ENCODE measurements at regions not wholly inside any gene's neighbourhood (a gene's known extent, or its start where the extent isn't known, plus 50 kb on each side); places are given as distances from the start of the nearest gene placed in this dataset.

GRCh38 chr10:61325223-61325960 lies 127.8 kb downstream of the TMEM26 start:
- TF ChIP-seq CTCF (IDR thresholded peaks at IDR 0.05) = no peak
- Histone ChIP-seq H3K4me3 (no peak overlapping the region), H3K36me3 (ENCODE audit: low read depth) (no peaks in the 10 kb centered on the region), H3K4me1 (ENCODE audit: low read depth) (no peaks in the 10 kb centered on the region), H3K9me3 (no peaks in the 10 kb centered on the region)
- ATAC-seq (no peak), DNase-seq (no peak)
- intact Hi-C loops (cut with DNase I, micrococcal nuclease) = no loop called here

- Histone ChIP-seq H3K36me3 (ENCODE audit: low read depth) (no peaks in the 10 kb centered on the region), H3K4me3 (no peak overlapping the region), H3K4me1 (ENCODE audit: low read depth) (no peaks in the 10 kb centered on the region), H3K9me3 (no peaks in the 10 kb centered on the region)
- intact Hi-C loops (cut with DNase I, micrococcal nuclease) = no loop called here
- ATAC-seq (no peak), DNase-seq (no peak)
- no peak for TF ChIP-seq CTCF (IDR thresholded peaks at IDR 0.05)
Observed at GRCh38 chr10:61323726-61324125, 129.5 kb downstream of the TMEM26 start.

GRCh38 chr10:61321041-61321857 lies 131.9 kb downstream of the TMEM26 start:
- TF ChIP-seq CTCF (IDR thresholded peaks at IDR 0.05) = no peak
- no peaks in the 10 kb centered on the region for H3K9me3 ChIP-seq
- no peaks in the 10 kb centered on the region for H3K36me3 ChIP-seq (ENCODE audit: low read depth)
- no peaks in the 10 kb centered on the region for H3K4me1 ChIP-seq (ENCODE audit: low read depth)
- no peak overlapping the region for H3K4me3 ChIP-seq
- intact Hi-C loops (cut with DNase I, micrococcal nuclease) = no loop called here
- DNase-seq (no peak), ATAC-seq (no peak)

- DNase-seq (no peak), ATAC-seq (no peak)
- H3K9me3 ChIP-seq = no peaks in the 10 kb centered on the region
- intact Hi-C loops (cut with DNase I, micrococcal nuclease) = no loop called here
- no peak for TF ChIP-seq CTCF (IDR thresholded peaks at IDR 0.05)
- H3K36me3 ChIP-seq (ENCODE audit: low read depth) = no peaks in the 10 kb centered on the region
- H3K4me1 ChIP-seq (ENCODE audit: low read depth) = no peaks in the 10 kb centered on the region
- no peak overlapping the region for H3K4me3 ChIP-seq
Observed at GRCh38 chr10:61320257-61320587, 133.0 kb downstream of the TMEM26 start.

- Histone ChIP-seq H3K4me1 (ENCODE audit: low read depth) (no peaks in the 10 kb centered on the region), H3K4me3 (no peak overlapping the region), H3K9me3 (no peaks in the 10 kb centered on the region), H3K36me3 (ENCODE audit: low read depth) (no peaks in the 10 kb centered on the region)
- no peak for TF ChIP-seq CTCF (IDR thresholded peaks at IDR 0.05)
- ATAC-seq (no peak), DNase-seq (no peak)
- intact Hi-C loops (cut with DNase I, micrococcal nuclease) = no loop called here
Observed at GRCh38 chr10:61319386-61320256, 133.6 kb downstream of the TMEM26 start.

Data from mucosa of descending colon (tissue), 3 donors.